B cell (primary cell): ENCODE measurements at regions not wholly inside any gene's neighbourhood (a gene's known extent, or its start where the extent isn't known, plus 50 kb on each side); places are given as distances from the start of the nearest gene placed in this dataset.

Experiments used
- ATAC-seq: fragments of 200-7000 bp; cut with Tn5 transposase; one replicate; pipeline ENCODE4 v1.10.0; 2021; ENCODE audit warnings: low read depth, mild to moderate bottlenecking, moderate number of reproducible peaks, moderate library complexity
- CTCF ChIA-PET: fragments of 350-600 bp; sonication (Branson Sonifier 250); formaldehyde crosslinking; loops from one replicate; lab custom pipeline; 2021; ENCODE audit warnings: antibody characterized with exemption, inconsistent platforms; lab: Charles Lee
- POLR2A ChIA-PET: fragments of 350-600 bp; sonication (Branson Sonifier 250); formaldehyde crosslinking; loops from one replicate; lab custom pipeline; 2021; ENCODE audit warnings: antibody characterized with exemption; lab: Charles Lee
- DNase-seq: peaks from one replicate; pipeline ENCODE4 v3.0.0; 2013
- H2AFZ ChIP-seq: 2 replicates; pipeline ENCODE4 v1.6.1; 2012; ENCODE audit warnings: mild to moderate bottlenecking, low read depth, low read length; ENCODE audit not compliant: insufficient read depth, poor library complexity, severe bottlenecking
- H3K27ac ChIP-seq, 2 donors: 1 replicate in 1 of 2; 2 replicates in 1 of 2; pipeline ENCODE4 v1.5.1; 2012 to 2013; ENCODE audit warnings: low read length in 2 of 2, mild to moderate bottlenecking in 2 of 2, moderate library complexity in 1 of 2
- H3K27me3 ChIP-seq, 4 experiments: fragments of 200-600 bp in 1 of 4; sonication (generic) in 1 of 4; replicated peaks in 1 of 4; 1 replicate in 2 of 4; 2 replicates in 2 of 4; pipeline versions ENCODE4 v1.6.1 to v1.7.0; 2013 to 2016; ENCODE audit warnings: low read length in 3 of 4, mild to moderate bottlenecking in 2 of 4, mixed read lengths in 1 of 4, moderate library complexity in 1 of 4; ENCODE audit not compliant: insufficient read depth in 4 of 4, control insufficient read depth in 3 of 4; ENCODE audit errors: control extremely low read depth in 1 of 4
- H3K36me3 ChIP-seq, 2 experiments: replicated peaks in 1 of 2; 1 replicate in 1 of 2; 2 replicates in 1 of 2; pipeline versions ENCODE4 v1.6.1 to v1.7.1; 2013; ENCODE audit warnings: low read length in 1 of 2; ENCODE audit not compliant: insufficient read depth in 2 of 2, control insufficient read depth in 1 of 2; ENCODE audit errors: control extremely low read depth in 1 of 2, extremely low read depth in 1 of 2
- H3K4me1 ChIP-seq, 2 donors: fragments of 200-600 bp in 1 of 2; sonication (generic) in 1 of 2; 1 replicate in 1 of 2; 2 replicates in 1 of 2; pipeline versions ENCODE4 v1.5.1 to v1.6.1; 2013 to 2017; ENCODE audit warnings: low read length in 2 of 2; ENCODE audit not compliant: control insufficient read depth in 2 of 2, insufficient read depth in 2 of 2
- H3K4me2 ChIP-seq: replicated peaks from 2 replicates; pipeline ENCODE3; 2012; ENCODE audit warnings: mild to moderate bottlenecking, low read depth, low read length; ENCODE audit not compliant: poor library complexity, severe bottlenecking
- H3K4me3 ChIP-seq, 5 experiments: fragments of 200-600 bp in 1 of 5; sonication (generic) in 1 of 5; 1 replicate in 3 of 5; 2 replicates in 2 of 5; pipeline versions ENCODE4 v1.5.1 to v1.7.0; 2011 to 2016; ENCODE audit warnings: low read length in 4 of 5, mild to moderate bottlenecking in 4 of 5, low read depth in 2 of 5, control low read depth in 1 of 5, moderate library complexity in 1 of 5; ENCODE audit not compliant: insufficient read depth in 1 of 5; ENCODE audit errors: control extremely low read depth in 1 of 5, extremely low read depth in 1 of 5
- H3K79me2 ChIP-seq: fragments of 200-600 bp; sonication (generic); one replicate; pipeline ENCODE4 v1.6.0; 2016; ENCODE audit warnings: low read length; ENCODE audit not compliant: control insufficient read depth, insufficient read depth
- H3K9ac ChIP-seq: fragments of 200-600 bp; sonication (generic); 2 replicates; pipeline ENCODE4 v1.6.1; 2017; ENCODE audit warnings: mild to moderate bottlenecking, low read length, moderate library complexity
- H3K9me3 ChIP-seq, 3 donors: one replicate each; pipeline versions ENCODE4 v1.6.1 to v1.7.1; 2013; ENCODE audit warnings: low read length in 2 of 3; ENCODE audit not compliant: control insufficient read depth in 2 of 3, insufficient read depth in 1 of 3; ENCODE audit errors: control extremely low read depth in 1 of 3
- H4K20me1 ChIP-seq: 2 replicates; pipeline ENCODE4 v1.6.0; 2012; ENCODE audit warnings: mild to moderate bottlenecking, low read length; ENCODE audit not compliant: insufficient read depth, control insufficient read depth, poor library complexity, severe bottlenecking
- H3K27ac Mint-ChIP-seq: one replicate; pipeline ENCODE4 v1.8.0; 2021; ENCODE audit warnings: mixed read lengths
- H3K27me3 Mint-ChIP-seq: one replicate; pipeline ENCODE4 v1.8.0; 2021; ENCODE audit warnings: mixed read lengths
- H3K4me1 Mint-ChIP-seq: one replicate; pipeline ENCODE4 v1.8.0; 2021; ENCODE audit warnings: mixed read lengths
- H3K4me3 Mint-ChIP-seq: one replicate; pipeline ENCODE4 v1.8.0; 2021; ENCODE audit warnings: mixed read lengths
- H3K9me3 Mint-ChIP-seq: one replicate; pipeline ENCODE4 v1.8.0; 2022; ENCODE audit warnings: mixed read lengths; ENCODE audit not compliant: insufficient read depth
- EZH2 ChIP-seq: IDR thresholded peaks from 2 replicates; pipeline ENCODE4 v1.6.1; 2012; ENCODE audit warnings: borderline replicate concordance, low read depth, mild to moderate bottlenecking, moderate library complexity, low read length; ENCODE audit not compliant: insufficient read depth, poor library complexity, severe bottlenecking
- WGBS: methylation state at CpG from one replicate; pipeline ENCODE4 v1.1.5; 2013; ENCODE audit warnings: missing lambda C conversion rate; ENCODE audit not compliant: insufficient coverage; 5-methylcytosine and 5-hydroxymethylcytosine counted together
- intact Hi-C: fragments of 100-400 bp; cut with micrococcal nuclease; formaldehyde crosslinking; loops from one replicate; pipeline ENCODE4 v1.10.0; 2022
- TF ChIP-seq, protein P1 (sequence below): fragments of 200-600 bp; IDR thresholded peaks from one replicate; pipeline ENCODE4 v1.8.0; 2022; ENCODE audit warnings: antibody characterized with exemption, mild to moderate bottlenecking

DNA sequence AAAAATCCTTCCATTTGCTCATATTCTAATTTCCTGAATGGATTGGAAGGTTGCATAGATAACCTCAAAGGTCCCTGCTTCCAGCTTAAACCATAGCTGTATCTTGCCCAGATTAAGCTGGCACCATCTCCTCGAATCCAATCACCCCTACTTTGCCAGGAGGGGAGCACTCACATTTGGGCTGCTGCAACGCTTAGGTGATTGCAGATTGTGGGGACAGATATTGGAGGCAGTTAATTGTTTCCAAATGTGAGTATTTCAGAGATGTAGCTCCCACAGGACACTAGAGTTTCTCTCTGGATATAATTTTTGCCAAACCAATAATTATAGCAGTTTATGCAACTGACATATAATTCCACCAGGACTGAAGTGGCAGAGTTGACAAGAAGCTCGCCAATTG lies 53.5 kb upstream of the ACSL1 start:
- Histone ChIP-seq H3K27me3 (no peaks in the 10 kb centered on the region), H4K20me1 (no peaks in the 10 kb centered on the region), H3K79me2 (no peaks in the 10 kb centered on the region), H3K4me3 (no peak overlapping the region), H3K36me3 (no peaks in the 10 kb centered on the region), H3K9me3 (no peaks in the 10 kb centered on the region), H3K4me1 (no peaks in the 10 kb centered on the region), H2AFZ (no peak overlapping the region), H3K9ac (no peak overlapping the region), H3K27ac (no peak overlapping the region), H3K4me2 (no peak overlapping the region)
- CTCF ChIA-PET = no interaction called here
- WGBS = 100% methylated on average over 1 of the region's 3 CpGs
- no peaks in the 10 kb centered on the region for H3K4me1 Mint-ChIP-seq
- no peak overlapping the region for H3K27ac Mint-ChIP-seq
- H3K4me3 Mint-ChIP-seq = no peak overlapping the region
- no peak for DNase-seq
- H3K9me3 Mint-ChIP-seq = no peaks in the 10 kb centered on the region
- ATAC-seq = no peak
- POLR2A ChIA-PET = no interaction called here
- no peaks in the 10 kb centered on the region for H3K27me3 Mint-ChIP-seq
- intact Hi-C loops = no loop called here
- no peak for TF ChIP-seq EZH2
- TF ChIP-seq, protein P1, sequence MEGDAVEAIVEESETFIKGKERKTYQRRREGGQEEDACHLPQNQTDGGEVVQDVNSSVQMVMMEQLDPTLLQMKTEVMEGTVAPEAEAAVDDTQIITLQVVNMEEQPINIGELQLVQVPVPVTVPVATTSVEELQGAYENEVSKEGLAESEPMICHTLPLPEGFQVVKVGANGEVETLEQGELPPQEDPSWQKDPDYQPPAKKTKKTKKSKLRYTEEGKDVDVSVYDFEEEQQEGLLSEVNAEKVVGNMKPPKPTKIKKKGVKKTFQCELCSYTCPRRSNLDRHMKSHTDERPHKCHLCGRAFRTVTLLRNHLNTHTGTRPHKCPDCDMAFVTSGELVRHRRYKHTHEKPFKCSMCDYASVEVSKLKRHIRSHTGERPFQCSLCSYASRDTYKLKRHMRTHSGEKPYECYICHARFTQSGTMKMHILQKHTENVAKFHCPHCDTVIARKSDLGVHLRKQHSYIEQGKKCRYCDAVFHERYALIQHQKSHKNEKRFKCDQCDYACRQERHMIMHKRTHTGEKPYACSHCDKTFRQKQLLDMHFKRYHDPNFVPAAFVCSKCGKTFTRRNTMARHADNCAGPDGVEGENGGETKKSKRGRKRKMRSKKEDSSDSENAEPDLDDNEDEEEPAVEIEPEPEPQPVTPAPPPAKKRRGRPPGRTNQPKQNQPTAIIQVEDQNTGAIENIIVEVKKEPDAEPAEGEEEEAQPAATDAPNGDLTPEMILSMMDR = no peak

DNA sequence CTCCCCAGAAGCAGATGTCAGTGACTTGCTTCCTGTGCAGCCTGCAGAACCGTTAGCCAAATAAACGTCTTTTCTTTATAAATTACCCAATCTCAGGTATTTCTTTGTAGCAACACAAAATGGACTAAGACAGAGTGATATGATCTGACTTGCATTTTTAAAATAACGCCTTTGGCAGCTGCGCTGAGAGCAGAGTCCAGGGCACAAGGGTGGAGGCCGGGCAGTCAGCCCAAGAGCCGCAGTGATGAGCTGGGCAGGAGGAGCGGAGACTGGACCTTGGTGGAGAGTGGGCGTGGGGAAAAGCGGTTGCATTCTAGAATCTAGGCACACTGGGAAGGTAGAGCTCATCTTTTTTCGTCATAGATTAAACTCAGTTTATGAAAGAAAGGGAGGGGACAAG lies 56.5 kb upstream of the ACSL1 start:
- no peaks in the 10 kb centered on the region for H4K20me1 ChIP-seq
- H2AFZ ChIP-seq = no peak overlapping the region
- H3K9ac ChIP-seq = no peak overlapping the region
- no peak overlapping the region for H3K4me2 ChIP-seq
- ChIA-PET CTCF (no interaction called here), POLR2A (interaction anchor here (0.5 kb wide), 1 partner anchor 113 kb away, joined by 3 read pairs; no protein-coding TSS in a partner anchor)
- no peaks in the 10 kb centered on the region for H3K9me3 ChIP-seq
- no peaks in the 10 kb centered on the region for H3K4me1 Mint-ChIP-seq
- WGBS = 97% methylated on average over 8 of the region's 10 CpGs
- no peaks in the 10 kb centered on the region for H3K4me1 ChIP-seq
- ATAC-seq (no peak), DNase-seq (no peak)
- H3K9me3 Mint-ChIP-seq = no peaks in the 10 kb centered on the region
- H3K27ac ChIP-seq = no peak overlapping the region
- H3K27ac Mint-ChIP-seq = no peak overlapping the region
- no peak overlapping the region for H3K4me3 ChIP-seq
- TF ChIP-seq, protein P1 = no peak
- no peak for TF ChIP-seq EZH2
- H3K4me3 Mint-ChIP-seq = no peak overlapping the region
- intact Hi-C loops = no loop called here
- H3K79me2 ChIP-seq = no peaks in the 10 kb centered on the region
- H3K27me3 ChIP-seq = no peaks in the 10 kb centered on the region
- no peaks in the 10 kb centered on the region for H3K36me3 ChIP-seq
- no peaks in the 10 kb centered on the region for H3K27me3 Mint-ChIP-seq
